ENCODE measurements at regions not wholly inside any gene's neighbourhood (a gene's known extent, or its start where the extent isn't known, plus 50 kb on each side); places are given as distances from the start of the nearest gene placed in this dataset.
"Not testable (repeated sequence)": the region's sequence is repeated elsewhere in the genome, so short reads cannot be mapped to it uniquely, and the experiment has no call there.

DNA sequence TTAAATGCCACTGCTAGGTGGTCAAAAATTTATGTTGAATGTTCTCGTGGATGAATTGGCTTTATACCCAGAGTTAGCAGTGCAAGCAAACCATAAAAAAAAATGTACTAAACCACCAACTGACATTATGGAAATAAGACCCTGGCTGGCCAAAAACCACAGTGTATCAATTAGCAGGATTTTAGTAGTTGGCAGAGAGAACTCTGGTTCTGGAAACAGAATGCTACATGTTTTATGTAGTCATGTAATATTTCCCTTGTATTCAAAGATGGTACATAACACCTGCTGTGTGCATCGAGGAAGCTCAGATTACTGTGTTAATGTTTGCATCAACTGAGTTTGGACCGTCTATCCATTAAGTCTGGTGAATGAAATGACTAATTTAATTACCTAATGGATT, 618.5 kb downstream of the CCSER2 start:
- no peak for FAIRE-seq

- no peak for FAIRE-seq
Measured at GRCh38 chr10:84948644-84949043, 620.3 kb downstream of the CCSER2 start.

- no peak for FAIRE-seq
Measured at GRCh38 chr10:84951616-84952015, 623.2 kb downstream of the CCSER2 start.

DNA sequence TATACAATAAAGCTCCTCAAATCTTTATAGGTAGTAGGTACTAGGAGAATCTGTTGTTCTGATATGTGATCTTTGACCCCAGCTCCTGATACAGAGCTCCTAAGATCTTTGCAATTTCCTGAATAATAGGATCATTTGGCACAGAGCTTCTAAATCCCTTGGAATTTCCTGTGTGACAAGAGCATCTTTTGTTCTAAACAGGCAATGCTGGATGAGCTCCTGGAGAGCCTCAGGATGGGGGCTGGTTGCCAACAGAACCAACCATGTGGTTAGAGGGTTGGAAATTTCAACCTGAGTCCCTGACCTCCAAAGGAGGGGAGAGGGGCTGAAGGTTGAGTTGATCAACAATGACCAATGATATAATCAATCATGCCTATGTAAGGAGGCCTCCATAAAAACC, 629.0 kb downstream of the CCSER2 start:
- no peak for FAIRE-seq

- FAIRE-seq = no peak
Measured at GRCh38 chr10:84965468-84965867, 637.1 kb downstream of the CCSER2 start.

- no peak for FAIRE-seq
Measured at GRCh38 chr10:84966708-84967441, 638.5 kb downstream of the CCSER2 start.

DNA sequence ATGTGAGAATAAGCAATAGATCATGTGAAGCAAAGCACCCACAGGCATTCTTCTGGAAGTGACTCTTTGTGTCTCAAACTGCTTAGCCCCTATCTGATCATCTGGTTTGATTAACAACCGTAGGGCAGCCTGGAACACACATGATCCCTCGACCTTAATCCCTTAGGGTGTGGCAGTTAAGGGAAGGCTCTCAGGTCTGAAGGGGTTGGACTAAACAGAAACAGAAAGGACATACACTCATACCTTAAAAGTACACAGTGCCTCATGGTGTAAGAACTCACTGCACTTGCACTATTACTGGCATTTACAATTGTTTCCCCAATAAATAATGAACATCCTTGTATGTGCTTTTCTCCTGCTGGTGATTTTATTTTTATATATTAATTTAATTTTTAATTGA, 640.9 kb downstream of the CCSER2 start:
- not testable (repeated sequence) for FAIRE-seq

DNA sequence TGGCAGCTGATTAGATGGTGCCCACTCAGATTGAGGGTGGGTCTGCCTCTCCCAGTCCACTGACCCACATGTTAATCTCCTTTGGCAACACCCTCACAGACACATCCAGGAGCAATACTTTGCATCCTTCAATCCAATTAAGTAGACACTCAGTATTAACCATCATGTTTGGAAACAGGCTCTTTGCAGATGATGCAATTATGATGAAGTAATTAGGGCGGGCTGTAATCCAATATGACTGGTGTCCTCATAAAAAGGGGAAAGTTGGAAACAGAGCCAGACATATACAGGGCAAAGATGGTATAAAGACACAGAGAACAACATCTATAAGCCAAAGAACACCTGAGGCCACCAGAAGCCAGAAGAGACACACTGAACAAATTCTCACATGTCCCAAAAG, 658.6 kb downstream of the CCSER2 start:
- no peak for FAIRE-seq

DNA sequence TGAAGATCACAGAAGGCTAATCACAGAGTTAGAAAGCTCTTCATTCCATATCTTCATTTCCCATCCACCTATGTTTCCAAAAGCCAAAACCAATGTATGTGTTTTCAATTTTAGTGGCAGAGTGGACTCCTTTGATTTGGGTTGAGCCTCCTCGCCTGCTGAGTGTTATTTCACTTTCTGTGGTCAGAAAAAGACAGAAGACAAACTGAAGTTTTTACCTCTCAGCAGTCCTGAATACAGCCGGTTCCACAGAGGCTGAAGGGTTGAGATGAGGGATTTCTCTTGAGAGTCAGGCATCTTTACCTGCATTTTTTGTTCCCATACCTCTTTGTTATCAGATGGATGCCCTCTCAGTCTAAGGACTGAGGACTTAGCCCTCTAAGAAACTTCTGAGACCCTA, 659.6 kb downstream of the CCSER2 start:
- FAIRE-seq = no peak

DNA sequence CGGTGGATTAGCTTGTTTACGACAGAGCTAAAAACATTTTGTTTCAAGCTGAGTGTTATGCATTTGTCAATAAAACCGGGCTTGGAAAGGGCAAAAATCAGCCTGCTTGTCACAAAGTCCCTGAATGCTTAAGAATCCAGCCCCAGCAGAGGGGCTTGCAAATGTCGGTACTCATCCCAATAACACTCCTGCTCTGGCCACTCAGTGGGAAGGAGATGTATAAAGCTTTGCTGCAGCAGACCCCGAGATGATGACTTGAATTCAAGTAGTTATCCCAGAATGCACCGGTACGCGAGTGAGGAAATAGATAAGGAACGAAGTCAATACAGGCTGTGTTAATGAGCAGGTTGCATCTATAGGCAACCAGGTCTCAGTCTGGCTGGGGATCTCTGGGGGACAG, 662.3 kb downstream of the CCSER2 start:
- no peak for FAIRE-seq

DNA sequence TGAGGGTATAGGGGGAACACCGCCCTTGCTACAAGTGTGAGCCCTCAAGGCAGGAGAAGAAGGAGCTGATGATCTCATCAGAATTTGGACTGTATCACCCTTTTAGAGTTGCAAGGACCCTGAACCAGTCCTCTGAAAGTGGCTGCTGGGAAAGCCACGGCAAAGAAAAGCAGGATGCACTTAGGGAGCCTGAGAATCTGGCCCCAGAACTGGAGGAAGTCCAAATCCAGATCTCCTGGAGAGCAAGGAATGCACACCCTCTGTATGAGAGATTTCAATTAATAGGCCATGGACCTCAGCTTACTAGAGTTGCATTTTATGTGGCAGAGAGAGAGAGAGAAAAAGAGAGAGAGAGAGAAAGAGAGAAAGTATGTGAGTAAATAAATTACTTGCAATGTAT, 662.9 kb downstream of the CCSER2 start:
- no peak for FAIRE-seq

- no peak for FAIRE-seq
Measured at GRCh38 chr10:84993251-84994035, 665.1 kb downstream of the CCSER2 start.

DNA sequence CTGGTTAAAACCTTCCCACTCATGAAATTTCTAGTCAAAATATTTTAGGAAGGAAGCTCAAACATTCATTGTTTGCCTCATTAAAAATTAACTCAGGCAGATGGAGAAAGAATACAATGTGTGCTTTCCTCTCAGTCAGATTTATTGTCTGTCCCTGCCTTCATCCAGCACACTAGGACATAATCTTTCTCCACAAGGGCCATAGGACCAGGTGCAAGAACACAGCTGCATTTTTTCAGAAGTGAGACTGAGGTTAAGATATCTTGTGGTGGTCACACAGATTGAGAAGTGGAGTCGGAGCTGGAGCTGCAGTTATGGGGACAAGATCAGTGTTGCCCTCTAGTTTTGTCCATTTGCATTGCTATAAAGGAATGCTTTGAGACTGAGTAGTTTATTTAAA, 666.3 kb downstream of the CCSER2 start:
- no peak for FAIRE-seq

DNA sequence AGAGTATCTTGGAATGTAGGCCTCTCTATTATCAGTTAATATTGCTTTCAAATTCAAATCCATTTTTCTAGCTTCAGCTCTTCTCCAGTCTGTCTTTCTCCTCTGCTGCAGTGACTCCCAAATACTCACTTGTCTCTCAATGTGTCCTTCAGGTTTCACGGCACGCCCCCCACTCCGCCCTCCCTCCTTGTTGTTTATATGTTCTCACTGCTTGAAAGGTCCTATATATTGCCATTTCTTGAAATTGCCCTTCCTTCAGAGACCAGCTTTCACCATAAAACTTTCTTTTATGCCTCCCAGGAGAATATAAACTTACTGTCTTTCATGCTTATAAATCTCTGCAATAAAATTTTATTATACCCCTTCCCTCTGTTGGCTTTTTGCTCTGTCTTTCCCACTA, 668.2 kb downstream of the CCSER2 start:
- FAIRE-seq = no peak

- no peak for FAIRE-seq
Measured at GRCh38 chr10:84997870-84998269, 669.5 kb downstream of the CCSER2 start.

DNA sequence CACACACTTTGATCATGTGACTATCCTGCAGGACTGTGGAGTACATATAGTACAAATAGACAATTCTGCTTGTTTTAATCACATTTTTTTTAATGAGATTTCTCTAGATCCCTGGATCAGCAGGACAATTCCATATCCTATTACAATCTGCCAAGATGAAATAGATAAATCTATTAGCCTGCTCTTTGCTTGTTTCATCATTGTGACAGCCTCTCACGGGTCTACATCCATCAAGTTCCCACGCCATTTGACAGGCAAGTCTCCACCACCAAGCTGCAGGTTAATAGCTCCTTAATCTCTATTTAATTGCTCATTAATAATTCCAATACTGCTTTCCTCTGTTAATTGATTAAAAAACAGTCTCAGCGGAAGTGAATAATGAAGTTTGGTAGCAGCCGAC, 671.5 kb downstream of the CCSER2 start:
- FAIRE-seq = no peak

- FAIRE-seq = no peak
Measured at GRCh38 chr10:85003083-85003482, 674.7 kb downstream of the CCSER2 start.

- no peak for FAIRE-seq
Measured at GRCh38 chr10:85008488-85009184, 680.2 kb downstream of the CCSER2 start.

- no peak for FAIRE-seq
Measured at GRCh38 chr10:85012305-85012704, 683.9 kb downstream of the CCSER2 start.

- FAIRE-seq = no peak
Measured at GRCh38 chr10:85026878-85027467, 698.6 kb downstream of the CCSER2 start.

DNA sequence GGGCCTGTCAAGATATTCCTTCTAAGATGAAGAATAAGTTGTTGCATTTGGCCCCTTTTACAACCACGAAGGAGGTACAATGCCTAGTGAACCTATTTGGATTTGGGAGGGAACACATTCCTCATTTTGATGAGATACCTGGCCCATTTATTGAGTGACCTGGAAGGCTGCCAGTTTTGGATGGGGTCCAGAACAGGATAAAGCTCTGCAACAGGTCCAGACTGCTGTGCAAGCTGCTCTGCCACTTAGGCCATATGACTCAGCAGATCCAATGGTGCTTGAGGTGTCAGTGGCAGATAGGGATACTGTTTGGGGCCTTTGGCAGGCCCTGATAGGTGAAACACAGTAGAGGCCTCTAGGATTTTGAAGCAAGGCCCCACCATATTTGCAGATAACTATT, 704.6 kb downstream of the CCSER2 start:
- no peak for FAIRE-seq

- FAIRE-seq = no peak
Measured at GRCh38 chr10:85036661-85037060, 708.3 kb downstream of the CCSER2 start.

DNA sequence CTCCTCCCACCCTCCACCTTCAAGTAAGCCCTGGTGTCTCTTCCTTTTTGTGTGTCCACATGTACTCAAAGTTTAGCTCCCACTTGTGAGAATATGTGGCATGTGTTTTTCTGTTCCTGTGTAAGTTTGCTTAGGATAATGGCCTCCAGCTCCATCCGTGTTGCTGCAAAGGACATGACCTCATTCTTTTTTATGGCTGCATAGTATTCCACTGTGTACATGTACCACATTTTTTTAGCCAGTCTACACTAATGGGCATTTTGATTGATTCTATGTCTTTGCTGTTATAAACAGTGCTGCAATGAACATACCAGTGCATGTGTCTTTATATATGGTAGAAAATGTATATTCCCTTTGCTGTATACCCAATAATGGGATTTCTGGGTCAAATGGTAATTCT, 710.9 kb downstream of the CCSER2 start:
- no peak for FAIRE-seq

- no peak for FAIRE-seq
Measured at GRCh38 chr10:85043207-85043606, 714.8 kb downstream of the CCSER2 start.
